CD14-positive monocyte (primary cell): ENCODE measurements at regions not wholly inside any gene's neighbourhood (a gene's known extent, or its start where the extent isn't known, plus 50 kb on each side); places are given as distances from the start of the nearest gene placed in this dataset.

ENCODE experiments used
- DNase-seq, 3 donors: peaks; one replicate each; pipeline ENCODE4 v3.0.0-alpha.2; 2011 to 2022
- H2AFZ ChIP-seq: 2 replicates; pipeline ENCODE4 v1.6.0; 2012; ENCODE audit warnings: mild to moderate bottlenecking, low read depth, low read length, inconsistent platforms; ENCODE audit not compliant: insufficient read depth, poor library complexity, severe bottlenecking
- H3K27ac ChIP-seq, 2 donors: 1 replicate in 1 of 2; 2 replicates in 1 of 2; pipeline ENCODE4 v1.5.1; 2012 to 2013; ENCODE audit warnings: low read length in 2 of 2, control low read depth in 1 of 2, inconsistent platforms in 1 of 2, low read depth in 1 of 2, mild to moderate bottlenecking in 1 of 2
- H3K27me3 ChIP-seq, 2 donors: one replicate each; pipeline versions ENCODE4 v1.6.0 to v1.6.1; 2011 to 2013; ENCODE audit warnings: low read length in 2 of 2; ENCODE audit not compliant: control insufficient read depth in 2 of 2, insufficient read depth in 2 of 2
- H3K36me3 ChIP-seq, 2 donors: replicated peaks in 1 of 2; 1 replicate in 1 of 2; 2 replicates in 1 of 2; pipeline versions ENCODE4 v1.5.1 to v1.6.1; 2012 to 2013; ENCODE audit warnings: low read length in 2 of 2, control low read depth in 1 of 2, inconsistent platforms in 1 of 2, mild to moderate bottlenecking in 1 of 2; ENCODE audit not compliant: insufficient read depth in 2 of 2, control insufficient read depth in 1 of 2
- H3K4me1 ChIP-seq, 2 donors: 1 replicate in 1 of 2; 2 replicates in 1 of 2; pipeline versions ENCODE4 v1.5.1 to v1.6.1; 2012 to 2013; ENCODE audit warnings: low read length in 2 of 2, control low read depth in 1 of 2, inconsistent platforms in 1 of 2, mild to moderate bottlenecking in 1 of 2, moderate library complexity in 1 of 2; ENCODE audit not compliant: insufficient read depth in 2 of 2, control insufficient read depth in 1 of 2
- H3K4me2 ChIP-seq: replicated peaks from 2 replicates; pipeline ENCODE3; 2012; ENCODE audit warnings: low read length, moderate library complexity, mild to moderate bottlenecking; ENCODE audit not compliant: poor library complexity, severe bottlenecking; ENCODE audit errors: extremely low read depth
- H3K4me3 ChIP-seq, 3 experiments: fragments of 200-600 bp in 1 of 3; sonication (generic) in 1 of 3; replicated peaks in 1 of 3; 1 replicate in 2 of 3; 2 replicates in 1 of 3; pipeline ENCODE4 v1.5.1; 2011 to 2013; ENCODE audit warnings: low read length in 3 of 3, mild to moderate bottlenecking in 3 of 3, control low read depth in 2 of 3, low read depth in 2 of 3, inconsistent platforms in 1 of 3, moderate library complexity in 1 of 3
- H3K79me2 ChIP-seq: 2 replicates; pipeline ENCODE4 v1.6.0; 2012; ENCODE audit warnings: mild to moderate bottlenecking, control low read depth, inconsistent platforms, low read length, moderate library complexity; ENCODE audit not compliant: insufficient read depth
- H3K9ac ChIP-seq: 2 replicates; pipeline ENCODE4 v1.6.0; 2017; ENCODE audit warnings: low read length, mild to moderate bottlenecking; ENCODE audit not compliant: insufficient read depth, poor library complexity, severe bottlenecking
- H3K9me3 ChIP-seq, 2 donors: replicated peaks in 1 of 2; 1 replicate in 1 of 2; 2 replicates in 1 of 2; pipeline versions ENCODE4 v1.5.1 to v1.6.1; 2012 to 2013; ENCODE audit warnings: low read length in 2 of 2, control low read depth in 1 of 2; ENCODE audit not compliant: control insufficient read depth in 1 of 2, insufficient read depth in 1 of 2
- H4K20me1 ChIP-seq: 2 replicates; pipeline ENCODE4 v1.6.0; 2012; ENCODE audit warnings: mild to moderate bottlenecking, low read length, control low read depth, moderate library complexity; ENCODE audit not compliant: insufficient read depth
- H3K27ac Mint-ChIP-seq, 7 donors: one replicate each; pipeline ENCODE4 v1.8.0; 2020; ENCODE audit warnings: mild to moderate bottlenecking in 7 of 7, mixed read lengths in 7 of 7, moderate library complexity in 6 of 7, inconsistent platforms in 2 of 7
- H3K27me3 Mint-ChIP-seq, 3 donors: one replicate each; pipeline ENCODE4 v1.8.0; 2021 to 2022; ENCODE audit warnings: low read depth in 3 of 3, mild to moderate bottlenecking in 3 of 3, mixed read lengths in 3 of 3, moderate library complexity in 3 of 3, inconsistent platforms in 1 of 3
- H3K36me3 Mint-ChIP-seq, 2 donors: one replicate each; pipeline ENCODE4 v1.8.0; 2020; ENCODE audit warnings: mixed read lengths in 2 of 2, inconsistent platforms in 1 of 2, mild to moderate bottlenecking in 1 of 2
- H3K4me1 Mint-ChIP-seq: one replicate; pipeline ENCODE4 v1.8.0; 2020; ENCODE audit warnings: mild to moderate bottlenecking, mixed read lengths
- H3K4me3 Mint-ChIP-seq, 2 donors: one replicate each; pipeline ENCODE4 v1.8.0; 2020; ENCODE audit warnings: mild to moderate bottlenecking in 2 of 2, mixed read lengths in 2 of 2, moderate library complexity in 1 of 2
- H3K9me3 Mint-ChIP-seq, 7 donors: one replicate each; pipeline ENCODE4 v1.8.0; 2020 to 2022; ENCODE audit warnings: mixed read lengths in 7 of 7, mild to moderate bottlenecking in 6 of 7, moderate library complexity in 6 of 7, inconsistent platforms in 2 of 7
- CTCF ChIP-seq: fragments of 200-600 bp; IDR thresholded peaks from one replicate; pipeline ENCODE4 v1.8.0; 2022; ENCODE audit warnings: antibody characterized with exemption, mild to moderate bottlenecking
- WGBS: methylation state at CpG from one replicate; pipeline ENCODE4 v1.1.5; 2013; ENCODE audit warnings: missing lambda C conversion rate; ENCODE audit not compliant: insufficient coverage; 5-methylcytosine and 5-hydroxymethylcytosine counted together
- intact Hi-C, 2 donors: fragments of 100-400 bp; cut with micrococcal nuclease; formaldehyde crosslinking; loops; one replicate each; pipeline versions ENCODE4 v1.15.0 to v1.15.1; 2023

- Mint-ChIP-seq H3K27ac (no peak overlapping the region), H3K27me3 (no peaks in the 10 kb centered on the region), H3K4me3 (no peak overlapping the region), H3K9me3 (peaks cover 0 to 6% (median 2%) of the 10 kb centered on the region in 7 donors), H3K4me1 (no peaks in the 10 kb centered on the region), H3K36me3 (no peaks in the 10 kb centered on the region)
- no peak overlapping the region for H2AFZ ChIP-seq
- no peaks in the 10 kb centered on the region for H4K20me1 ChIP-seq
- intact Hi-C loops = no loop called here
- no peak for TF ChIP-seq CTCF
- peaks cover 0 to 3% of the 10 kb centered on the region in 2 donors for H3K9me3 ChIP-seq
- no peaks in the 10 kb centered on the region for H3K27me3 ChIP-seq
- no CpG with 5 or more reads among the region's 3 CpGs for WGBS
- no peak overlapping the region for H3K27ac ChIP-seq
- H3K36me3 ChIP-seq = no peaks in the 10 kb centered on the region
- no peaks in the 10 kb centered on the region for H3K79me2 ChIP-seq
- H3K4me1 ChIP-seq = no peaks in the 10 kb centered on the region
- H3K4me2 ChIP-seq = no peak overlapping the region
- no peak overlapping the region for H3K4me3 ChIP-seq
- no peak overlapping the region for H3K9ac ChIP-seq
- DNase-seq = no peak
Observed at GRCh38 chr5:125603321-125603720, 819.9 kb upstream of the GRAMD2B start.

- no peak overlapping the region for H2AFZ ChIP-seq
- H3K4me2 ChIP-seq = no peak overlapping the region
- H3K4me1 ChIP-seq = no peaks in the 10 kb centered on the region
- H3K27me3 Mint-ChIP-seq = no peaks in the 10 kb centered on the region
- H3K36me3 ChIP-seq = no peaks in the 10 kb centered on the region
- no peak overlapping the region for H3K27ac Mint-ChIP-seq
- intact Hi-C loops = no loop called here
- H3K27ac ChIP-seq = no peak overlapping the region
- no peaks in the 10 kb centered on the region for H3K36me3 Mint-ChIP-seq
- H4K20me1 ChIP-seq = no peaks in the 10 kb centered on the region
- peaks cover 0 to 3% of the 10 kb centered on the region in 2 donors for H3K9me3 ChIP-seq
- no peak overlapping the region for H3K9ac ChIP-seq
- no peak for TF ChIP-seq CTCF
- no peaks in the 10 kb centered on the region for H3K4me1 Mint-ChIP-seq
- H3K9me3 Mint-ChIP-seq = peaks cover 0 to 9% (median 2%) of the 10 kb centered on the region in 7 donors
- H3K79me2 ChIP-seq = no peaks in the 10 kb centered on the region
- H3K4me3 Mint-ChIP-seq = no peak overlapping the region
- no peak overlapping the region for H3K4me3 ChIP-seq
- H3K27me3 ChIP-seq = no peaks in the 10 kb centered on the region
- DNase-seq = no peak
- WGBS = no CpG with 5 or more reads among the region's 3 CpGs
Observed at GRCh38 chr5:125604104-125604503, 819.1 kb upstream of the GRAMD2B start.
